ENCODE measurements at regions not wholly inside any gene's neighbourhood (a gene's known extent, or its start where the extent isn't known, plus 50 kb on each side); places are given as distances from the start of the nearest gene placed in this dataset.

- TF ChIP-seq POLR2A (IDR thresholded peaks at IDR 0.05; ENCODE audit: low read length) (no peak), RAD21 (conservative IDR thresholded peaks at IDR 0.05 in 1 of 2, IDR thresholded peaks at IDR 0.05 in 1 of 2) (no peak), RFX5 (IDR thresholded peaks at IDR 0.05) (no peak), BHLHE40 (IDR thresholded peaks at IDR 0.05; ENCODE audit: low read depth, low read length) (no peak)
- TF ChIP-seq, protein P1, sequence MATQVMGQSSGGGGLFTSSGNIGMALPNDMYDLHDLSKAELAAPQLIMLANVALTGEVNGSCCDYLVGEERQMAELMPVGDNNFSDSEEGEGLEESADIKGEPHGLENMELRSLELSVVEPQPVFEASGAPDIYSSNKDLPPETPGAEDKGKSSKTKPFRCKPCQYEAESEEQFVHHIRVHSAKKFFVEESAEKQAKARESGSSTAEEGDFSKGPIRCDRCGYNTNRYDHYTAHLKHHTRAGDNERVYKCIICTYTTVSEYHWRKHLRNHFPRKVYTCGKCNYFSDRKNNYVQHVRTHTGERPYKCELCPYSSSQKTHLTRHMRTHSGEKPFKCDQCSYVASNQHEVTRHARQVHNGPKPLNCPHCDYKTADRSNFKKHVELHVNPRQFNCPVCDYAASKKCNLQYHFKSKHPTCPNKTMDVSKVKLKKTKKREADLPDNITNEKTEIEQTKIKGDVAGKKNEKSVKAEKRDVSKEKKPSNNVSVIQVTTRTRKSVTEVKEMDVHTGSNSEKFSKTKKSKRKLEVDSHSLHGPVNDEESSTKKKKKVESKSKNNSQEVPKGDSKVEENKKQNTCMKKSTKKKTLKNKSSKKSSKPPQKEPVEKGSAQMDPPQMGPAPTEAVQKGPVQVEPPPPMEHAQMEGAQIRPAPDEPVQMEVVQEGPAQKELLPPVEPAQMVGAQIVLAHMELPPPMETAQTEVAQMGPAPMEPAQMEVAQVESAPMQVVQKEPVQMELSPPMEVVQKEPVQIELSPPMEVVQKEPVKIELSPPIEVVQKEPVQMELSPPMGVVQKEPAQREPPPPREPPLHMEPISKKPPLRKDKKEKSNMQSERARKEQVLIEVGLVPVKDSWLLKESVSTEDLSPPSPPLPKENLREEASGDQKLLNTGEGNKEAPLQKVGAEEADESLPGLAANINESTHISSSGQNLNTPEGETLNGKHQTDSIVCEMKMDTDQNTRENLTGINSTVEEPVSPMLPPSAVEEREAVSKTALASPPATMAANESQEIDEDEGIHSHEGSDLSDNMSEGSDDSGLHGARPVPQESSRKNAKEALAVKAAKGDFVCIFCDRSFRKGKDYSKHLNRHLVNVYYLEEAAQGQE (IDR thresholded peaks at IDR 0.05) = no peak
Measured at GRCh38 chr6:27839626-27840475, 72.3 kb downstream of the OR2B2 start.
